ENCODE measurements at regions not wholly inside any gene's neighbourhood (a gene's known extent, or its start where the extent isn't known, plus 50 kb on each side); places are given as distances from the start of the nearest gene placed in this dataset.

DNA sequence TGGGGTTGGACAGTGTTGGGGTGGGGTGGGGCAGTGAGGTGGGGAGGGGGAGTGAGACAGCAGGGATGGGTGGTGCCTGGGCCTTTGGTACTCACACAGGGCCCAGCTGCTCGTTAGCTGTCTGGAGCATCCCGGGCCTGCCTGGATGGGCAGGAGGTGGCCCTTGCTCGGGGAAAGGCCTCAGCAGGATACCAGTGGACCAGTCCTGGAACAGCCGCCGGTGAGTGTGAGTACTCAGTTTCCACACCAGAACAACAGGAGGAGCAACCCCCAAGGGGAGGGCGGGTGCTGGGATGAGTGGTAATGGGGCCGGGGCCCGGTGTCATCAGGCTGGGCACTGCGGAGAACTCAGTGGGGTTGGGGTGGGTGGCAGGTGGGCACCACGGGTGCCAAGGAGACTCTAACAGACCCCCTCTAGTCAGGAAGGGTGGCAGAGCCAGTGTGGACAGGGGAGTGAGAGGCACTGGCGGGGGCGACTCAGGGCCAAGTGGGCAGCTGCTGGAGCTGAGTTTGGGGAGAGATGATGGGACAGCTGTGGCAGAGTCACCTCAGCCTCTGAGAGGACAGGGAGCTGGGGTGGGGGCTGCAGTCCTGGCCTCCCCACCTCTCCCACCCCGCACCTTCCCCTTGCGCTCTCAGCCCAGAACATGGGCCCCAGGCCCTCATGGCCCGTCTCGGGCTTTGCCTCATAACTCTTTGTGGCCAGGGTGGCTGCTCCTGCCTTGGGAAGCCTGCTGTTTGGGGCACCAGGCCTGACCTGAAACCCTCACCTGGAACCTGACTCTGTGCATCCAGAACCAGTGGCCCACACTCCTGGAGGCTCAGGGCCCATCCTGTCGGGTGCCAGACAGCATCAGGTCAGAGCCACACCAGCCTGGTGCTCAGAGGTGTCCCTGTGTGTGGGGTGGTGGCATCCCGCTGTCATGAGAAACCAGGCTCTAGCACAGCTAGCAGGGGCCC is 52.1 kb upstream of the PRR23E start:
- ChIA-PET CTCF (interaction anchor here (1.1 kb wide), 1 partner anchor 10 kb away, joined by 3 read pairs; no protein-coding TSS in a partner anchor), POLR2A (no interaction called here)
- peaks cover 18% of the 10 kb centered on the region for H3K27me3 ChIP-seq (ENCODE audit: control insufficient read depth, insufficient read depth, low read length)
- H3K36me3 ChIP-seq (ENCODE audit: control insufficient read depth, insufficient read depth, low read length): no peaks in the 10 kb centered on the region
- H3K4me3 ChIP-seq (ENCODE audit: low read depth, low read length): no peak overlapping the region
- TF ChIP-seq, protein P1, sequence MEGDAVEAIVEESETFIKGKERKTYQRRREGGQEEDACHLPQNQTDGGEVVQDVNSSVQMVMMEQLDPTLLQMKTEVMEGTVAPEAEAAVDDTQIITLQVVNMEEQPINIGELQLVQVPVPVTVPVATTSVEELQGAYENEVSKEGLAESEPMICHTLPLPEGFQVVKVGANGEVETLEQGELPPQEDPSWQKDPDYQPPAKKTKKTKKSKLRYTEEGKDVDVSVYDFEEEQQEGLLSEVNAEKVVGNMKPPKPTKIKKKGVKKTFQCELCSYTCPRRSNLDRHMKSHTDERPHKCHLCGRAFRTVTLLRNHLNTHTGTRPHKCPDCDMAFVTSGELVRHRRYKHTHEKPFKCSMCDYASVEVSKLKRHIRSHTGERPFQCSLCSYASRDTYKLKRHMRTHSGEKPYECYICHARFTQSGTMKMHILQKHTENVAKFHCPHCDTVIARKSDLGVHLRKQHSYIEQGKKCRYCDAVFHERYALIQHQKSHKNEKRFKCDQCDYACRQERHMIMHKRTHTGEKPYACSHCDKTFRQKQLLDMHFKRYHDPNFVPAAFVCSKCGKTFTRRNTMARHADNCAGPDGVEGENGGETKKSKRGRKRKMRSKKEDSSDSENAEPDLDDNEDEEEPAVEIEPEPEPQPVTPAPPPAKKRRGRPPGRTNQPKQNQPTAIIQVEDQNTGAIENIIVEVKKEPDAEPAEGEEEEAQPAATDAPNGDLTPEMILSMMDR (IDR thresholded peaks at IDR 0.05; ENCODE audit: insufficient read depth, low read depth, low read length): no peak
- no peak for DNase-seq (ENCODE audit: low read depth)

DNA sequence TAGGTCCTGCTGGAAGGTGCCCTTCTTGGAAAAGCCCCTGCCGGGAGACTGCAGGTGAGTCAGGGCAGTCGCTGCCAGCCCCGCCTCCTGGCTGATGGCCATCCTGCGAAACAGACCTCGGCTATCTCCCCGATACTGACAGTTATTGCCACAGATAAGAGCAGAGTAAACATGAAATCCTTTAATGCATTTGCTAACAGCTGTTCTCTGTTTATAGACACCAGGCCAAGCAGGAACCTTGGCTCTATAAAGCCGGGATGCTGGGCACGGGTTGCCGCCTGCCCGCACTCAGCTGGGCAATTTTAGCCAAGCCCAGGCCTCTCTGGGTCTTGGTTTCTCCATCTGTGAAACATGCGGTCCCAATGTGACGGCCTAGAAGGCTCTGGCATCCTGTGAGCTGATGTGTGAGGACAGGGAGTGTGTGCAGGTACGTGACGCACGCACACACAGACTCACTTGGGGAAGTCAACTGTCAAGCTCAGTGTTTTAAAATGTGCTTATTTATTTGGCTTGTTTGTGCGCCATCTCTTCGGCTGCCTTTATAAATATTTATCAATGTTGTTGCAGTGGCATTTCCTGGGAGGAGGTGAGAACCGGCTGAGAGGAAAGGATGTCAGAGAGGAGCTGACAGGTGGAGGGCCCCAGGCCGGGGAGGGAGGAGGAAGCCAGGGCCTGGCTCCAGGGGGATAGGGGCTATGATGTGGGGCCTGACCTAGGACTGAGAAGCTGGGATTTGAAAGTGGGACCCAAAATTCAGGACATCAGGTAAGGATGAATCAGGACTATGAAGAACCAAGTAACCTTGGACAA is 50.8 kb upstream of the PRR23E start:
- peaks cover 9% of the 10 kb centered on the region for H3K27me3 ChIP-seq (ENCODE audit: control insufficient read depth, insufficient read depth, low read length)
- TF ChIP-seq, protein P1 (IDR thresholded peaks at IDR 0.05; ENCODE audit: insufficient read depth, low read depth, low read length): no peak
- H3K36me3 ChIP-seq (ENCODE audit: control insufficient read depth, insufficient read depth, low read length): no peaks in the 10 kb centered on the region
- ChIA-PET CTCF (interaction anchor here (0.7 kb wide), 1 partner anchor 42 kb away, joined by 3 read pairs; no protein-coding TSS in a partner anchor), POLR2A (no interaction called here)
- H3K4me3 ChIP-seq (ENCODE audit: low read depth, low read length): no peak overlapping the region
- DNase-seq (ENCODE audit: low read depth): no peak

Data from BJ (cell line).